GM18498 (cell line): ENCODE measurements at regions not wholly inside any gene's neighbourhood (a gene's known extent, or its start where the extent isn't known, plus 50 kb on each side); places are given as distances from the start of the nearest gene placed in this dataset.

Experiments
- ATAC-seq: cut with Tn5 transposase; IDR thresholded peaks from one replicate; pipeline ENCODE4 v1.9.1; 2021; ENCODE audit warnings: mild to moderate bottlenecking, moderate library complexity; ENCODE audit not compliant: unreplicated experiment

DNA sequence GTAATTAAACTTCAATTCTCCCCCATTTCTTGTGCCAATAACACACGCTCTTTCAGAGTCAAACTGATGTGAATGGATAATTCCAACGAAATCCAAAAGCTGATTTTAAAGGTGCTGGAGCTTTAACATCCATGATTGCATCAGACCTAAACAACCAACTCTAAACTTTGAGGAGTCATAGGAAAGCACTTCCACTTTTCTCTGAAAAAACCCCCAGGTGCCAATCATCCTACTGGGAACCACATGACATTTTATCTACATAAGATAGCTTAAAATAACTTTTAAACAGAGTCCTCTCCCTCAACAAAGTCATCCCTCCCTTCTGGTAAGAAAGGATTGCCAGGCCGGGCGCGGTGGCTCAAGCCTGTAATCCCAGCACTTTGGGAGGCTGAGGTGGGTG, 167.7 kb upstream of the PDE10A start:
- ATAC-seq: no peak

DNA sequence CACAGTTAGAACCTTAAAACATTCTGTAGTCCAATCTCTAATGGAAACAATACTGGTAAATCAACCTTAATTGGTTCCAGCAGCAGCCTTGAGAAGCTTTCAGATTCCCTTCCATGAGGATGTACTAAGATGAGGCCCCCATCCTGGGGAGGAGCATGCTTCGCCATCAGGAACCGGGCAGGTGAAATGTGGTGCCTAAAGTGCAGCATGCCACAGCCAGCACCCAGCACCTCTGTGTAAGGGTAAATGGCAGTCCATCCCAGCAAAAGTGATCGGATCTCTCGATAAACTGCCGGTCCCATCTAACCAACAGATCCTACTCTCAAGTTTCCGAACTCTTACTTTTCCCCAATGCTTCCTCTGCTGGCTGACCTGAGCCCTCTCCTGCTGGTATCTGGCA, 166.3 kb upstream of the PDE10A start:
- no peak for ATAC-seq

DNA sequence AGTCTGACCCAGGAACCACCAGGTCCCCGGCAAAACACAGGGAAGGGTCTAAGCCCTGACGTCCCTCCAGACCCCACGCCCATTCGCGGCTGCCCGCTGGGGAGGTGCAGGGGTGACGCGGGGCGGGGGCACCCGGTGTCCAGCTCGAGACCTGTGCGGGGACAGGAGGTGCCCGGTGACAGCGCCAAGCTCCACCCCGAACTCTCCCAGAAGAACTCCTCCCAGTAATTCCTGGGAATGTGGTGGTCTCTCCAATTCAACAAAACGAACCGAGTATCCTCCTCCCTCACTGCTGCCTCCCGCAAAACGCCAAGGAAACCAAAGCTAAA, 164.1 kb upstream of the PDE10A start:
- no peak for ATAC-seq

DNA sequence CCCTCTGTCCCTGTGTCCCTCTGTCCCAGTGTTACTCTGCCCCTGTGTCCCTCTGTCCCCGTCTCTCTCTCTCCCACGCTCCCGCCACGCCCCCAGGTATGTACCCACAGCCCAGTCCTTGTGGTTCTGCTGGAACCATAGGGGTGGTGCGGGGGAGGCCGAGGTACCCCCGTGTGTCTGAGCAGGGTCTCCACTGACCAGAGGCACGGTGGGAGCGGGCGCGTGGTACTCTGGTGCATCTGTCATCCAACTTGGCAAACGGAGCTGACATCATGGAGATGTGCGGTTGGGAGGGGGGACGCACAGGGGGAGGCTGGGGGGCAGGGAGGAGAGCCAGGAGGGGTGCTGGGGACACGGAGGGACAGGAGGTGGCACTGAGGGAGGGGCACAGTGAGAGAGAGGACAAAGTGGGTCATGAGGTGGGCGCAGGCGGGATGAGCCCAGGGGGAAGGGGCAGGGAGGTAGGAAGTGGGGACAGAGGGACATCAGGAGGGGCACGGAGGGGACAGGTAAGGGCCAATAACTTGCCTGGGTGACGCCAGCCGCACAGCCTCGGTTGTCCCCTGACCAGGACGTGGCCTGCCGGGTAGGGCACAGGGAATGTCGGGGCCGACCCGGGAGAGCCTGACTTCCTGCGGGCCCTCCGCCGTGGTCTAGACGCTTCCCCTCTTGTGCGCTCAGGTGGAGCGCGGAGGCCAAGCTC, 163.6 kb upstream of the PDE10A start:
- ATAC-seq: no peak

DNA sequence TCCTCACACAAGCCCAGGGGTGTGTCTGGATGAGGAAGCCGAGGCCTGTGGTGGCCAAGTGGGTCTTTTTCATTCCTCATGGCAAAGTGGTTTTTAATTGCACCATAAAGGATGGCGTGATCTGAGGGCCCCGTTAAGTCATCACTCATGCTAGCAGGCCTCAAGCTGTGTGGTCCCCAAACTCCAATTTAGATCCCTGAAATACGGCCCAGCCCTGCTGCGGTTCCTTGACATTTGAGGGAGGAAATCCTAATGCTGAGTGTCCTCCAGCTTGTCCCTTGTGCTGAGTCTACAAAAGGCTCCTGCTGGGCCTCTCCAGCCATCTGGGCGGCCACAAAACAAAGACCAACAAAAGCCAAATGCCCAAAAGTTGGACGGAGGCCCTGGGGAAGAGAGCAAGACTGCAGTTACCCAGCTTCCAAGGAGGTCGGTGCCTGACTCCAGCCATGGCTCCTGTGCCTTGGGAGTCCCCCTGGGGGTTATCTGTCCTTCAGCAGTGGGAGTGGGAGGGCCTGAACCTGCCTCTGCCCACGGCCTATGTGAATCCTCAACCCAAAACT, 162.3 kb upstream of the PDE10A start:
- ATAC-seq: no peak

DNA sequence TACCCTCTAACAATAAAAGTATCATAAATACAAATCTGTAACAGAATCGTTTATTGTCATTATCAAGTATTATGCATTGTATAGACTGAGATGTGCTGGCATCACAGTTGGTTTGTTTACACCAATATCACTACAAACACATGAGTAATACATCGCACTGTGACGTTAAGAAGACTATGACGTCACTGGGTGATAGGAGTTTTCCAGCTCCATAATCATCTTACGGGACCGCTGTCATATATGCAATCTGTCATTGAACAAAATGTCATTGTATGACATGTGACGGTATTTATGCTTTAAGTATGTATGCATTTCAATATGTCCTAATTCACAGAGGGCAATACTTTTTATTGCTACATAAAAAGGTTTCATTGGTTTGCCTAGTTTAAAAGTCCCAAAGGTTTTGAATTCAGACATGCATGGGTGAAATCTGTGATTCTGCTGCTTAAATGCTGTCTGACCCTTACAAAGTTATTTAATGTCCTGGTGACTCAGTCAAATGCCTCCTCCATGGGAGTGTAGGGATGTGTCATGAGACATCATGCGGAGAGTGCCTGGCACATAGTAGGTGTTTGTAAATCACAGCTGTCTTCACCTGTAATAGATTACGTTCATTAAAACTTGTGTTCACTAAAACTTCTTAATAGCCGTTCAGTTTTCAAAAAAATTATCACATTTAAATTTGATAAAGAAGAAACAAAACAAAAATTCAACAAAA, 160.7 kb upstream of the PDE10A start:
- ATAC-seq: no peak

DNA sequence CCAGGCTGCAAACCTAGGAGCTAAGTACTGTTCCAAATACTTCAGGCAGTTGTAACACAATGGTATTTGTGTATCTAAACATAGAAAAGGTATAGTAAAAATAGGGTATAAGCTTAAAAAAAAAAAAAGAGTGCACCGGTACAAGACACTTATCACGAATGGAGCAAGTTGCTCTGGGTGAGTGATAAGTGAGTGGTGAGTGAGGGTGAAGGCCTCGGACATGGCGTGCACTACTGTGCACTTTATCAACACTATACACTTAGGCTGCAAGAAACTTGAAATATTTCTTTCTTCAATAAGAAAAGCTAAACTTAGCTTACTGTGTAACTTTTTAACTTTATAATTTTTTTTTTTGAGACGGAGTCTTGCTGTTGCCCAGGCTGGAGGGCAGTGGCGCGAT, 159.5 kb upstream of the PDE10A start:
- ATAC-seq: no peak

DNA sequence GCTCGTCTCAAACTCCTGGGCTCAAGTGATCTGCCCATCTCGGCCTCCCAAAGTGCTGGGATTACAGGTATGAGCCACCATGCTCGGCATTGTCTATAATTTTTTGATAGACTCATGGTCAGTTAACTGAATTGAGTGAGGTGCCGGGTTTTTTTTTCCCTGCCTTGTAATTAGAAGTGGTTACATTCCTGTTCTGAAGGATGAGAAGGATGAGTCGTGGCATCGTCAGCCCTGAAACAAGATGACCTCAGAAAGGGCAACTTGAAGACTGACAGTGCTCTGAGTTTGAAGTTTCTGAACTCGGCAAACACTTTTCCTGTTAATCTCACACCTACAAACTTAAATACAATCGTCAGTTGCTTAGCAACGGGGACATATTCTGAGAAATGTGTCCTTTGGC, 158.7 kb upstream of the PDE10A start:
- no peak for ATAC-seq

DNA sequence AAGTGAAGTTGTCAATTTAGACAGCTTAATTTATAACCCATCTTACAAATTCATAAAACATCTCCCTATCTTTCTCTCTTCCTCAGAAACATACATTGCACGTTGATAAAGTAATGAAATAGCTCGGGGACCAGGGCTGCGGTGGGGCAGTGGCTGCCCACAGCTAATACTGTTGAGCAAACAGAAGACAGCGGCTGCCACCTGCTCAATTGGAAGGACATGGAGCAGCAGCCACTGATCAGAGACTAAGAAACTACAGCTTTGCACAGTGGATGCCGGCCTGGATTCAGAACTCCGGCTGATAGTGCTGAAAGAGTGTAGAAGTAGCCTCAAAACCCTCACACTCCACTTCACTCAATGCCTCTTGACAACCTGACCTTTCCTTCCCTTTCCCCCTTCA, 157.9 kb upstream of the PDE10A start:
- ATAC-seq: no peak

DNA sequence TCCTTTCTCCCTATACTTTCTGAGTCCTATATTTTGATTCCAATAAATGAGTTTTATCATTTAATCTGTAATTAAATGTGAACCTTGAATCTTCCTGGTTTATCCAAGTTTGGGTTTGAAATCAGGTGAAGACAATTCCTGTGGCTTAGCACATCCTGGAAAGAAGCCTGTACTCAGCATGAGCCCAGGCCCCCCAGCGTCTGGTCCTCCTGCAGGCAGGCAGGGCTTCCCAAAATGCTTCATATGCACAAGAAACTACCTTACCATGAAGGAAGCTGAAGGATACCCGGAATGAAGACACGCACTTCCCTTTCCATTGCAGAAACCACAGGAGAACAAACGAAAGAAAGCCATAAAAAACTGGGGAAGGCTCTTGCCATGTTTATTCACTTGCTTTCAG, 157.4 kb upstream of the PDE10A start:
- no peak for ATAC-seq

DNA sequence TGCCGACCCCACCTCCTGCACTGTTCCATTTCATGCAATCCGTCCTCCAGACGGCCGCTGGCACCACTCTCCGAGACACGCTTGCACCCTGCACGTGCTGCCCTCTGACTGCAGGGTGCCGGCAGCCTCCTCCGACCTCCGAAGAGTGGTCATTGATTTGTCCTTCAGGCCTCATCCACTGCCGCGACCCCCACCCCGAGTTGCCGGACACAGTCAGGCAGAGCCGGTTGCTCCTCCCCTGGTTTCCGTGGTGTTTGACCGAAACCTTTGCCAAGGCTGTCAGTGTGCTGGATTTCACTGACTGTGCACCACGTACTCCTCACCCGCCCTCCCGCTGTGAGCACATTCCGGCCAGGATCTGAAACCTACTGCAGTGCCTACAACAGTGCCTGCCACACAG, 156.4 kb upstream of the PDE10A start:
- ATAC-seq: no peak

DNA sequence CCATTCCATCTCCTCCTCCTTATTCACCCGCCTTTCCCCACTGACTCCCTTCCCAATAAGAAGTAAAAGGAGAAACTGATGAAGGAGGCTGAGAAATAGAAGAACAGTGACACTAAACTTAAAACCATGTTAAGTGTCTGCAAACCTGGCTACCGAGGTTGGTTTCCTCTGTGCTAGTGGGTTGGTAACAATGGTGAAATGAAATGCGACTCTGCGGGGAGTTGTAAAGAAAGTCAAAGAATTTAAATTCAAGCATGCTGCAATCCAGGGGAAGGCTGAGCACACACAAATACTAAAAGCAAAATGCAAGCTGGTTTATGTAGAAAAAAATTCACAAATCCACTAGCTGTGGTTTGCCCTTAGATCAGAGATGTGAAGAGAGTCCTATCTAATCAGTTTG, 155.2 kb upstream of the PDE10A start:
- ATAC-seq: no peak

DNA sequence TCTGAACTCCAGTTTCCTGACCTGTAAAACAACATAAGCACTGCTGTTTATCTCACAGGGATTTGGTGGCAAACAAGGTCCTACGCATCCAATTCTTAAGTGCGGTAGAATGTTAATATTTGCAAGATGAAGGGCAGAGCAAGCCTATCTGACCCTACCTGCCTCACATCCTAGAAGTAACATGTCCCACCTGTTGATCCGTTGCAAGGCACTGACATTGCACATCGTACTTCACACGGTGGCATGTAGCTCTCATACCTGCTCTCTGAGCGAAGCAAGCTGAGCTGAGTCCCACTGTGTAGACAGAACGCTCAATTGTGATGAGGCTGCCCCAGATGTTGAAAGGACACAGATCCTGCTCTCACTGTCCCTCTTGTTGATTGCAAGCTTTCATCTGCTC, 154.7 kb upstream of the PDE10A start:
- ATAC-seq: no peak

DNA sequence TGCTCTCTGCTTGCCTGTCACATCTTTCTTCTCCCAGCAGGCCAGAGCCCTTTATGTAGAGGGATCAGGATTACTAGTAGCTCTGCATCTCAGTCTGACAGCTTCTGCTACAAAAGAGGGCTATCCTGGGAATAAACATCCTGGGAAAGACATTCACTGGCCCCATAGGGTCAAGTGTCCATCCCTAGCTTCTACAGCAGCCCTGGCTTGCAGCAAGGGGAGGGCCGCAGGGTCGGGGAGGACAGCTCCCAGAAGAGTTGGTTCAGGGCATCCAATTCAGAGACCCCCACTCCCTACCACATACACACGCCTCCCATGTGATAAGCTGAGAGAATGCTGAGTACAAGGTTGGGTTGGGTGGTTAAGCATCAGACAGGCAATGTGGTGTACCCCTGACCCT, 154.1 kb upstream of the PDE10A start:
- ATAC-seq: no peak

DNA sequence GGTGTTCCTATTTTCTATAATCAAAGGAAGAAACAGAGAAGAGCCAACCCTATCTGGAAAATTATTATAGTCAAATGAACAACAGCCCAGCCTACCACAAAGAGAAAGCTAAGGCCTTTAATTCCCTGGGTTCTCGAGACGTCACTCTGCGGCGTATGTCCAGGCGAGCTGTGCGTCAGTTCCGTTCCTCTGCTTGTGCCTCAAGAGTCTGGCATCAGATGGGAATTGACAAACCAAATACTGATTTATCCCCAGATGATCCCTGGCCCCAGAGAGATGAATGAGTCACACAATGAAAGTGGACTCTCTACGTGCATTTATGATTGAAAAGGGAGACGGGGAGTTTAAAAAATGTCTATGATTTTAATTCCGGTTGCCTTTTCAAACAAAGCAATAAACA, 151.6 kb upstream of the PDE10A start:
- ATAC-seq: no peak

DNA sequence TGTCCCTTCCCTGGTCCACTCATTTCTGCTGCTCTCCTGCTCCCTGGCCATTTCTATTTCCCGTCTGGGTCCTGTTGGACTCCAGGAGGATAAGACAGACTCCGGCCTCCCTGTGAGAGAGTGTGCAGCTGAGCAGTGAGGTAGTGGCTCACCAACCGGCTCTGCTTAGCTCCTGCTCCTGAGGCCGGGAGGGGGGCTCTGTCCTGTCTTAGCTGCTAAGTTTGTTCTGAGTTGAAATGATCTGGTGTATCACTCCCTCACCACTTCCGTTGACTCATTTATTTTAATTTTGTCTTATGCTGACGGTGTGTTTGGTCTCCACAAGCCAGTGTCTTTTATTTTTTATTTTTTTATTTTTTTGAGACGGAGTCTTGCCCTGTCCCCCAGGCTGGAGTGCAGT, 148.5 kb upstream of the PDE10A start:
- ATAC-seq: no peak

DNA sequence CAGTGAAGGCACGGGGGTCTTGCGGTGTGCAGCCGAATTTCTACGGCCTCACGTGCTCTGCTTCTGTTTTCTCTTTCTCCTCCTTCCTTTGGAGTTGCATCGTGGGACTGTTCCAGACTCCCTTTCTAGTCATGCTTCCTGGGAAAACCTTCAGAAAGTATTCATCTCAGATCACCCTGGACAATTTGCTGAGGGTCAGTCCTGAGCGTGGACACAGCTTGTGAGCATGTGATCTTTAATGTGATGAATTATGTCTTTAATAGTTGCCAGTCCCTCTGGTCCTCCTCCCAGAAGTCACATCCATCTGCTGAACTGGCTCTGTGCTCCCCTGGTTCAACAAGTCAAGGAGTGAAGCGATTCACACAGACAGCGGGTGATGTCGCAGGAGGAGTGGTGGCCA, 145.0 kb upstream of the PDE10A start:
- ATAC-seq: no peak

DNA sequence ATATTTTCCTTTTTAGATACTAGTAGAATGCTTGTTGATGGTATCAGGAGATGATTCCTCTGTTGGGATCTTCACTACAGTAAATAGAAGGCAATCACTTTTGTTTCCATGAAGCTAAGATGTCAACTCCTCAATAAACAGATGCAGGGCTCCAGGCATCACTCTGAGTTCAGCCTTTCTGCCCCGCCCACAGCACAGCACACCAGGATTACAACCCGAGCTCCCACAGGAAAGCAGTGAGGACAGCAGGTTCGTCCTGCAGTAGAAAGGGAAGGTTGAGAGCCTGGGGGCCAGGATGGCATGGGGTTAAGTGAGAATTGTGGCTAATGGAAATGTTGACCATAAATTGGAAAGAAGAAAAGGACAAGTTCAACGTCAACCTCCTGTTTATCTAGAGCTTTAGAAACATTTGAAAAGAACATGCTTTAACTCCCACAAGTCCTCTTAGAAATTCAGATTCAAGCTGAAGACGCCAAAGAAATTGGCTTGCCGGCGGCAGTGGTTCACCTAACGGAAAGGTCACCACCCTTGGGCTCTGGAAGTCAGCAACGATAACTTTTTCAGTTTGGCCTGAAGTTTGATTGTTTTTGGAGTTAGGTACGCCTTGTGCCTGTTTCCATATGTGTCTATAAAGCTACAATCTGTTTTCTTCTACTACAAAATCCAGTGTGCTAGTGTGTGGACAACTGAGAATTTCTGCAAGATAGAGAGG, 144.4 kb upstream of the PDE10A start:
- no peak for ATAC-seq

DNA sequence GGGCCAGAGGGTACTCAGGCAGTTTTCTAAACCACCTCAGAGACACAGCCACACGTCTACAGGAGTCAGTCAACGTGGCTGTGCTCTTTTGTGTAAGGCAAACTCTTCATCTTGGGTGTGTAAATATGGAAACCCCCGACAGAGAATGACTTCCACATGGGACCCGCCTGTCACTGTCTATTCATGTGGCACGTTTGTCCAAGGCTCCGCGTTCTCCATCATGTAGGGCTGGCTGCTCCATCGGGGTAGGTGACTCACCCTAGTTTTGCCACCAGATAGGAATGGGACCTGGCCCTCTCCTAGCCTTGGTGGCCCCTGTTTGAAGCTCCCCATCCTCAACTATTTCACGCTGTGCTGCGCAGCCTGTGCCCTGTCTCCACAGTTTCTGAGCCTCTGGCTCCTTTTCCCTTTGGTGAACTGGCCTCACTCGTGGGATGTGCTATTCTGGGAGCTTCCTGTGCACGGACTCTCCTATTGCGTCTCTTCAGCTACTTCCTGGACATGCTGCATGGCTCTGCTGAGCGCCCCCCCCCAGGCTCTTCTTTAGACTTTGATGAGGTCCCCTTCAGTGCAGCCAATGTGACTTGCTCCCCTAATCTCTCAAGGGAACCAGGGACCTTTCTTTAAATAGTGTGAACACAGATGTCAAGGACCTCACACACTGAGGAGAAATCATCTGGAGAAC, 143.2 kb upstream of the PDE10A start:
- no peak for ATAC-seq

DNA sequence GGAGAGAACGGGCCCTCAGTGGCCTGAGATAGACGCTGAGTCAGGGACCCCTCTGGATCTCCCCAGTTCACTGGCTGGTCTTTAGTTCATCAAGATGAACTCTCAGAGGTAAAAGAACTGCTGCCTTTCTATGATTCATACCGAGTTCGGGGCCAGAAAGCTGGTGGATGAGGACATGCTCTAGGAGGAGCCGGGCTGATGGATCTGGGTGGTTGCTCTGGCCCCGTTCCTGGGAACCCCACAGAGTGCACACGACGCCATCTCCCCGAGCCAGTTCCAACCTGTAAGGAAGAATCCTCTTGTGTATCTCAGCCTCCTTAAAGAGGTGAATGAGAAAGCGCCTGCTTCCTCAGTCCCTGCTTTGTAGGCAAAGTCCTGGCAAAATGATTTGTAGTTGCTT, 142.6 kb upstream of the PDE10A start:
- no peak for ATAC-seq

DNA sequence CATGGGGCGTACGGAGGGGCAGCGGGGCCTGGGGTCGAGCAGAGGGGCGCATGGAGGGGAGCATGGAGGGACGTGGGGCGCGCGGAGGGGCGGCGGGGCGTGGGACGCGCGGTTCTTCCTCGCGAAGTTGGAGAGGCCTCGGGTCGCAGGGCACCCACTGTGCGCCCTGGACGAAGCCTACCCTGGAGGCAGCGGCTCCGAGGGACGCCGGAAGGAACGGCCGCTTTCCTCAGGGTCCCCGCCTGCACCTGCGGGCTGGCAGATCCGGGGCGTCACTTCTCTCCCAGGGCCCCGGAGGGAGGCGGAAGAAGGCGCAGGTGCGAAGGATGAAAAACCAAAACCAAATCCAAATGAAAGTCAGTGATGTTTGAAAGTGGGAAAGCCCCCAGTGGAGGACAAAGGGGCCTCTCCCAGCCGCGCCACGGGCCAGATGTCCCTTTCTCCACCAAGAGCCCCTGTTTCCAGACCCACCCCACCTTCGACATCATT, 142.1 kb upstream of the PDE10A start:
- no peak for ATAC-seq
